ENCODE measurements at regions not wholly inside any gene's neighbourhood (a gene's known extent, or its start where the extent isn't known, plus 50 kb on each side); places are given as distances from the start of the nearest gene placed in this dataset.

DNA sequence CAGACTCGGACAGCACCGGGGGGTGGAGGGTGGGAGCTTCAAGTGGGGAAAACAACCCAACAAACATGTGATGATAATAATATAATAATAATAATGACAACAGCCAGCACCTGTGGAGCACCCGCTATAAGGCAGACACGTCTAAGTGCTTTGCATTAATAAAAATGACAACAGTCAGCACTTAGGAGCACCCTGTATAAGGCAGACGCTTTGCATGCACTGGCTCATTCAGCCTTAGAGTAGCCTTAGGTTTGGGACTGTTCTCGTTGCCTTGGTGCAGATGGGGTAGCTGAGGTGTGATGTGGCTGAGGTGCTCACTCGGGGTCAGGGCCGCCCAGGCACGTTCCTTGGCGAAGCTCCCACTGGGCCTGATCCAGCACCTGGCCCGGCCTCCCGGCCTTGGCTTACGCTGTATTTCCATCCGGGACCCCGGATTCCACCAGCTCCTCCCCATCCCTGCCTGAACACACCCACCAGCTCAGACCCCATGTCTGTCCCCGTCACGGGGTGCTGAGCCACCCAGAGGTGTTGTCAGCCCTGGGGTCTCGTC is 144.0 kb upstream of the CIBAR2 start:
- TF ChIP-seq, protein P1, sequence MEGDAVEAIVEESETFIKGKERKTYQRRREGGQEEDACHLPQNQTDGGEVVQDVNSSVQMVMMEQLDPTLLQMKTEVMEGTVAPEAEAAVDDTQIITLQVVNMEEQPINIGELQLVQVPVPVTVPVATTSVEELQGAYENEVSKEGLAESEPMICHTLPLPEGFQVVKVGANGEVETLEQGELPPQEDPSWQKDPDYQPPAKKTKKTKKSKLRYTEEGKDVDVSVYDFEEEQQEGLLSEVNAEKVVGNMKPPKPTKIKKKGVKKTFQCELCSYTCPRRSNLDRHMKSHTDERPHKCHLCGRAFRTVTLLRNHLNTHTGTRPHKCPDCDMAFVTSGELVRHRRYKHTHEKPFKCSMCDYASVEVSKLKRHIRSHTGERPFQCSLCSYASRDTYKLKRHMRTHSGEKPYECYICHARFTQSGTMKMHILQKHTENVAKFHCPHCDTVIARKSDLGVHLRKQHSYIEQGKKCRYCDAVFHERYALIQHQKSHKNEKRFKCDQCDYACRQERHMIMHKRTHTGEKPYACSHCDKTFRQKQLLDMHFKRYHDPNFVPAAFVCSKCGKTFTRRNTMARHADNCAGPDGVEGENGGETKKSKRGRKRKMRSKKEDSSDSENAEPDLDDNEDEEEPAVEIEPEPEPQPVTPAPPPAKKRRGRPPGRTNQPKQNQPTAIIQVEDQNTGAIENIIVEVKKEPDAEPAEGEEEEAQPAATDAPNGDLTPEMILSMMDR (IDR thresholded peaks at IDR 0.05): no peak
- TF ChIP-seq SIN3A (IDR thresholded peaks at IDR 0.05; ENCODE audit: borderline replicate concordance, insufficient read depth, low read depth, low read length): no peak
